ENCODE measurements at regions not wholly inside any gene's neighbourhood (a gene's known extent, or its start where the extent isn't known, plus 50 kb on each side); places are given as distances from the start of the nearest gene placed in this dataset.

GRCh38 chr9:93900971-93901861 lies 53.9 kb downstream of the BARX1 start:
- ATAC-seq (ENCODE audit: low read depth) (no peak), DNase-seq (ENCODE audit: low spot score in 2 of 2) (no peak)
- Mint-ChIP-seq H3K27me3 (peaks cover 7% of the 10 kb centered on the region), H3K9me3 (peaks cover 5% of the 10 kb centered on the region), H3K36me3 (peaks cover 2% of the 10 kb centered on the region), H3K4me1 (peaks cover 5% of the 10 kb centered on the region), H3K27ac (no peak overlapping the region), H3K4me3 (no peak overlapping the region)

GRCh38 chr9:93900436-93900819 lies 54.7 kb downstream of the BARX1 start:
- H3K27ac Mint-ChIP-seq = no peak overlapping the region
- peaks cover 2% of the 10 kb centered on the region for H3K36me3 Mint-ChIP-seq
- H3K4me1 Mint-ChIP-seq = peaks cover 5% of the 10 kb centered on the region
- H3K27me3 Mint-ChIP-seq = peaks cover 7% of the 10 kb centered on the region
- DNase-seq (ENCODE audit: low spot score in 2 of 2) = no peak
- H3K4me3 Mint-ChIP-seq = no peak overlapping the region
- H3K9me3 Mint-ChIP-seq = peaks cover 5% of the 10 kb centered on the region
- no peak for ATAC-seq (ENCODE audit: low read depth)

GRCh38 chr9:93899609-93900435 lies 55.3 kb downstream of the BARX1 start:
- no peak for ATAC-seq (ENCODE audit: low read depth)
- no peak for DNase-seq (ENCODE audit: low spot score in 2 of 2)
- Mint-ChIP-seq H3K27me3 (peaks cover 7% of the 10 kb centered on the region), H3K9me3 (peaks cover 5% of the 10 kb centered on the region), H3K36me3 (peaks cover 2% of the 10 kb centered on the region), H3K4me3 (no peak overlapping the region), H3K27ac (no peak overlapping the region), H3K4me1 (peaks cover 5% of the 10 kb centered on the region)

GRCh38 chr9:93898502-93899426 lies 56.4 kb downstream of the BARX1 start:
- peaks cover 7% of the 10 kb centered on the region for H3K27me3 Mint-ChIP-seq
- DNase-seq (ENCODE audit: low spot score in 2 of 2) = no peak
- peaks cover 5% of the 10 kb centered on the region for H3K9me3 Mint-ChIP-seq
- no peak overlapping the region for H3K4me3 Mint-ChIP-seq
- no peak overlapping the region for H3K27ac Mint-ChIP-seq
- peaks cover 5% of the 10 kb centered on the region for H3K4me1 Mint-ChIP-seq
- no peak for ATAC-seq (ENCODE audit: low read depth)
- peaks cover 2% of the 10 kb centered on the region for H3K36me3 Mint-ChIP-seq

GRCh38 chr9:93898026-93898425 lies 57.1 kb downstream of the BARX1 start:
- DNase-seq (ENCODE audit: low spot score in 2 of 2) (no peak), ATAC-seq (ENCODE audit: low read depth) (no peak)
- peaks cover 5% of the 10 kb centered on the region for H3K4me1 Mint-ChIP-seq
- no peak overlapping the region for H3K4me3 Mint-ChIP-seq
- peaks cover 5% of the 10 kb centered on the region for H3K9me3 Mint-ChIP-seq
- H3K27ac Mint-ChIP-seq = no peak overlapping the region
- H3K27me3 Mint-ChIP-seq = peaks cover 7% of the 10 kb centered on the region
- H3K36me3 Mint-ChIP-seq = peaks cover 2% of the 10 kb centered on the region

- Mint-ChIP-seq H3K4me1 (peaks cover 5% of the 10 kb centered on the region), H3K27me3 (peaks cover 7% of the 10 kb centered on the region), H3K9me3 (peaks cover 5% of the 10 kb centered on the region), H3K27ac (no peak overlapping the region), H3K36me3 (peaks cover 2% of the 10 kb centered on the region), H3K4me3 (no peak overlapping the region)
- DNase-seq (ENCODE audit: low spot score in 2 of 2) (no peak), ATAC-seq (ENCODE audit: low read depth) (no peak)
Measured at GRCh38 chr9:93897075-93897970, 57.8 kb downstream of the BARX1 start.

- no peak for ATAC-seq (ENCODE audit: low read depth)
- Mint-ChIP-seq H3K27ac (no peak overlapping the region), H3K36me3 (peaks cover 2% of the 10 kb centered on the region), H3K4me3 (no peak overlapping the region), H3K4me1 (peaks cover 5% of the 10 kb centered on the region), H3K27me3 (peaks cover 7% of the 10 kb centered on the region), H3K9me3 (peaks cover 5% of the 10 kb centered on the region)
- DNase-seq (ENCODE audit: low spot score in 2 of 2) = no peak
Measured at GRCh38 chr9:93896496-93897033, 58.6 kb downstream of the BARX1 start.

- Mint-ChIP-seq H3K36me3 (peaks cover 2% of the 10 kb centered on the region), H3K9me3 (peaks cover 5% of the 10 kb centered on the region), H3K27me3 (peaks cover 7% of the 10 kb centered on the region), H3K4me1 (peaks cover 5% of the 10 kb centered on the region), H3K27ac (no peak overlapping the region), H3K4me3 (no peak overlapping the region)
- ATAC-seq (ENCODE audit: low read depth) (no peak), DNase-seq (ENCODE audit: low spot score in 2 of 2) (no peak)
Measured at GRCh38 chr9:93896093-93896492, 59.1 kb downstream of the BARX1 start.

- Mint-ChIP-seq H3K4me3 (no peak overlapping the region), H3K4me1 (peaks cover 5% of the 10 kb centered on the region), H3K27ac (no peak overlapping the region), H3K27me3 (peaks cover 5% of the 10 kb centered on the region), H3K9me3 (peaks cover 5% of the 10 kb centered on the region), H3K36me3 (no peaks in the 10 kb centered on the region)
- DNase-seq (ENCODE audit: low spot score in 2 of 2) (no peak), ATAC-seq (ENCODE audit: low read depth) (no peak)
Measured at GRCh38 chr9:93895535-93895934, 59.6 kb downstream of the BARX1 start.

- no peak for DNase-seq (ENCODE audit: low spot score in 2 of 2)
- Mint-ChIP-seq H3K9me3 (no peaks in the 10 kb centered on the region), H3K27me3 (peaks cover 2% of the 10 kb centered on the region), H3K4me1 (peaks cover 5% of the 10 kb centered on the region), H3K36me3 (no peaks in the 10 kb centered on the region), H3K27ac (no peak overlapping the region), H3K4me3 (no peak overlapping the region)
- ATAC-seq (ENCODE audit: low read depth) = no peak
Measured at GRCh38 chr9:93894691-93895079, 60.5 kb downstream of the BARX1 start.

- H3K27ac Mint-ChIP-seq = no peak overlapping the region
- peaks cover 5% of the 10 kb centered on the region for H3K4me1 Mint-ChIP-seq
- H3K4me3 Mint-ChIP-seq = no peak overlapping the region
- H3K27me3 Mint-ChIP-seq = peaks cover 2% of the 10 kb centered on the region
- ATAC-seq (ENCODE audit: low read depth) (no peak), DNase-seq (ENCODE audit: low spot score in 2 of 2) (no peak)
- H3K36me3 Mint-ChIP-seq = no peaks in the 10 kb centered on the region
- H3K9me3 Mint-ChIP-seq = no peaks in the 10 kb centered on the region
Measured at GRCh38 chr9:93893899-93894690, 61.1 kb downstream of the BARX1 start.

- no peak for ATAC-seq (ENCODE audit: low read depth)
- H3K4me1 Mint-ChIP-seq = peaks cover 4% of the 10 kb centered on the region
- no peak overlapping the region for H3K4me3 Mint-ChIP-seq
- H3K27me3 Mint-ChIP-seq = peaks cover 2% of the 10 kb centered on the region
- DNase-seq (ENCODE audit: low spot score in 2 of 2) = no peak
- no peaks in the 10 kb centered on the region for H3K9me3 Mint-ChIP-seq
- H3K27ac Mint-ChIP-seq = no peak overlapping the region
- no peaks in the 10 kb centered on the region for H3K36me3 Mint-ChIP-seq
Measured at GRCh38 chr9:93893194-93893593, 62.0 kb downstream of the BARX1 start.

Measured in memory B cell (primary cell).